ENCODE measurements at regions not wholly inside any gene's neighbourhood (a gene's known extent, or its start where the extent isn't known, plus 50 kb on each side); places are given as distances from the start of the nearest gene placed in this dataset.

DNA sequence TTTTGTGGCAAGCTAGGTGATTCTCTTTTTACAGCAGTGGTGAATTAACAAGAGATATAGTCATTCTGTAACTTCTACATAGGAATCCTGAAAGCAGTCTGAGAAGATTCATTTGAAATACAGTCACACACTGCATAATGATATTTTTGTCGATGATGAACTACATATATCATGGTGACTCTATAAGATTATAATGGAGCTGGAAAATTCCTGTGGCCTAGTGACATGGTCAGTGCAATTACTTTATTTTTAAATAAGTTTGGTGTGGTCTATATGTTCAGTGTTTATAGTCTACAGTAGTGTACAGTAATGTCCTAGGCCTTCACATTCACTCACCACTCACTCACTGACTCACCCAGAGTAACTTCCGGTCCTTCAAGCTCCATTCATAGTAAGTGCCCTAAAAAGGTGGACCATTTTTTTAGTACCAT is 511.4 kb upstream of the MCTP2 start:
- Histone ChIP-seq H3K4me3 (no peak overlapping the region), H3K27me3 (replicated peaks in 1 of 2; ENCODE audit: control insufficient read depth in 2 of 2, insufficient read depth in 2 of 2, low read length in 1 of 2) (no peaks in the 10 kb centered on the region), H3K27ac (ENCODE audit: control insufficient read depth, insufficient read depth) (no peak overlapping the region), H3K36me3 (ENCODE audit: control insufficient read depth in 2 of 2, insufficient read depth in 2 of 2, low read length in 1 of 2) (no peaks in the 10 kb centered on the region), H3K79me2 (ENCODE audit: control insufficient read depth, insufficient read depth, low read length) (no peaks in the 10 kb centered on the region), H3K4me2 (ENCODE audit: control insufficient read depth, insufficient read depth) (no peak overlapping the region), H4K20me1 (ENCODE audit: control insufficient read depth, insufficient read depth) (no peaks in the 10 kb centered on the region), H3K9me3 (replicated peaks; ENCODE audit: control insufficient read depth, insufficient read depth, low read length) (no peaks in the 10 kb centered on the region), H3K9ac (ENCODE audit: control insufficient read depth, insufficient read depth, low read length) (no peak overlapping the region), H3K4me1 (ENCODE audit: control insufficient read depth, insufficient read depth, low read length) (no peaks in the 10 kb centered on the region), H2AFZ (ENCODE audit: control insufficient read depth, low read depth, low read length) (no peak overlapping the region)
- 29% methylated on average over 2 of the region's 2 CpGs for WGBS (ENCODE audit: insufficient coverage, insufficient replicate concordance, low lambda C conversion rate, missing lambda C conversion rate)
- in situ Hi-C loops (cut with MboI) (no loop called here), intact Hi-C loops (cut with micrococcal nuclease; ENCODE audit: unreplicated experiment) (loop anchor here (10.0 kb wide), 1 partner anchor 65 kb away; no protein-coding TSS in a partner anchor)
- ChIA-PET CTCF (no interaction called here), SMC1A (ENCODE audit: uncharacterized antibody, unreplicated experiment) (no interaction called here), RAD21 (ENCODE audit: unreplicated experiment) (no interaction called here), POLR2A (no interaction called here)
- FAIRE-seq (no peak), ATAC-seq (no peak), DNase-seq (ENCODE audit: low read depth, low spot score) (no peak)
- no peak for TF ChIP-seq RUNX3 (IDR thresholded peaks at IDR 0.05; ENCODE audit: low read length)
- TF ChIP-seq LARP7 (IDR thresholded peaks at IDR 0.05): no peak
- no peak for TF ChIP-seq ZSCAN29 (IDR thresholded peaks at IDR 0.05)
- TF ChIP-seq SMAD5 (IDR thresholded peaks at IDR 0.05; ENCODE audit: low read depth): no peak
- TF ChIP-seq SUPT20H (IDR thresholded peaks at IDR 0.05; ENCODE audit: borderline replicate concordance, control insufficient read depth, low read depth, low read length): no peak
- no peak for TF ChIP-seq TAF1 (IDR thresholded peaks at IDR 0.05; ENCODE audit: borderline replicate concordance, low read depth, low read length)
- no peak for TF ChIP-seq POU2F2 (IDR thresholded peaks at IDR 0.05; ENCODE audit: borderline replicate concordance, low read depth, low read length)
- no peak for TF ChIP-seq ZNF207 (IDR thresholded peaks at IDR 0.05; ENCODE audit: borderline replicate concordance)
- TF ChIP-seq NBN (IDR thresholded peaks at IDR 0.05): no peak
- no peak for TF ChIP-seq ASH2L (IDR thresholded peaks at IDR 0.05; ENCODE audit: borderline replicate concordance, low read depth)
- TF ChIP-seq YBX1 (IDR thresholded peaks at IDR 0.05): no peak
- TF ChIP-seq, protein P1, sequence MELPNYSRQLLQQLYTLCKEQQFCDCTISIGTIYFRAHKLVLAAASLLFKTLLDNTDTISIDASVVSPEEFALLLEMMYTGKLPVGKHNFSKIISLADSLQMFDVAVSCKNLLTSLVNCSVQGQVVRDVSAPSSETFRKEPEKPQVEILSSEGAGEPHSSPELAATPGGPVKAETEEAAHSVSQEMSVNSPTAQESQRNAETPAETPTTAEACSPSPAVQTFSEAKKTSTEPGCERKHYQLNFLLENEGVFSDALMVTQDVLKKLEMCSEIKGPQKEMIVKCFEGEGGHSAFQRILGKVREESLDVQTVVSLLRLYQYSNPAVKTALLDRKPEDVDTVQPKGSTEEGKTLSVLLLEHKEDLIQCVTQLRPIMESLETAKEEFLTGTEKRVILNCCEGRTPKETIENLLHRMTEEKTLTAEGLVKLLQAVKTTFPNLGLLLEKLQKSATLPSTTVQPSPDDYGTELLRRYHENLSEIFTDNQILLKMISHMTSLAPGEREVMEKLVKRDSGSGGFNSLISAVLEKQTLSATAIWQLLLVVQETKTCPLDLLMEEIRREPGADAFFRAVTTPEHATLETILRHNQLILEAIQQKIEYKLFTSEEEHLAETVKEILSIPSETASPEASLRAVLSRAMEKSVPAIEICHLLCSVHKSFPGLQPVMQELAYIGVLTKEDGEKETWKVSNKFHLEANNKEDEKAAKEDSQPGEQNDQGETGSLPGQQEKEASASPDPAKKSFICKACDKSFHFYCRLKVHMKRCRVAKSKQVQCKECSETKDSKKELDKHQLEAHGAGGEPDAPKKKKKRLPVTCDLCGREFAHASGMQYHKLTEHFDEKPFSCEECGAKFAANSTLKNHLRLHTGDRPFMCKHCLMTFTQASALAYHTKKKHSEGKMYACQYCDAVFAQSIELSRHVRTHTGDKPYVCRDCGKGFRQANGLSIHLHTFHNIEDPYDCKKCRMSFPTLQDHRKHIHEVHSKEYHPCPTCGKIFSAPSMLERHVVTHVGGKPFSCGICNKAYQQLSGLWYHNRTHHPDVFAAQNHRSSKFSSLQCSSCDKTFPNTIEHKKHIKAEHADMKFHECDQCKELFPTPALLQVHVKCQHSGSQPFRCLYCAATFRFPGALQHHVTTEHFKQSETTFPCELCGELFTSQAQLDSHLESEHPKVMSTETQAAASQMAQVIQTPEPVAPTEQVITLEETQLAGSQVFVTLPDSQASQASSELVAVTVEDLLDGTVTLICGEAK (IDR thresholded peaks at IDR 0.05; ENCODE audit: borderline replicate concordance): no peak
- no peak for TF ChIP-seq MTA3 (IDR thresholded peaks at IDR 0.05; ENCODE audit: borderline replicate concordance, low read length)
- no peak for TF ChIP-seq SIX5 (IDR thresholded peaks at IDR 0.05; ENCODE audit: low read depth, low read length, severe bottlenecking)
- TF ChIP-seq, protein P2, sequence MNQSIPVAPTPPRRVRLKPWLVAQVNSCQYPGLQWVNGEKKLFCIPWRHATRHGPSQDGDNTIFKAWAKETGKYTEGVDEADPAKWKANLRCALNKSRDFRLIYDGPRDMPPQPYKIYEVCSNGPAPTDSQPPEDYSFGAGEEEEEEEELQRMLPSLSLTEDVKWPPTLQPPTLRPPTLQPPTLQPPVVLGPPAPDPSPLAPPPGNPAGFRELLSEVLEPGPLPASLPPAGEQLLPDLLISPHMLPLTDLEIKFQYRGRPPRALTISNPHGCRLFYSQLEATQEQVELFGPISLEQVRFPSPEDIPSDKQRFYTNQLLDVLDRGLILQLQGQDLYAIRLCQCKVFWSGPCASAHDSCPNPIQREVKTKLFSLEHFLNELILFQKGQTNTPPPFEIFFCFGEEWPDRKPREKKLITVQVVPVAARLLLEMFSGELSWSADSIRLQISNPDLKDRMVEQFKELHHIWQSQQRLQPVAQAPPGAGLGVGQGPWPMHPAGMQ (IDR thresholded peaks at IDR 0.05; ENCODE audit: borderline replicate concordance): no peak
- TF ChIP-seq NR2C2 (IDR thresholded peaks at IDR 0.05; ENCODE audit: borderline replicate concordance, control insufficient read depth, insufficient read length, low read depth): no peak
- BruUV-seq (replicated peaks): no TSS peak

All from GM12878 (cell line).